Sigmoid colon (tissue), 6 donors: ENCODE measurements at regions not wholly inside any gene's neighbourhood (a gene's known extent, or its start where the extent isn't known, plus 50 kb on each side); places are given as distances from the start of the nearest gene placed in this dataset.

Source experiments
- DNase-seq: peaks from one replicate; pipeline ENCODE4 v3.0.0-alpha.2; 2019
- H3K27ac ChIP-seq, 4 donors: fragments of 200-600 bp; sonication (generic); one replicate each; pipeline ENCODE4 v1.5.1; 2016 to 2019; ENCODE audit warnings: mild to moderate bottlenecking in 1 of 4
- H3K27me3 ChIP-seq, 3 donors: fragments of 200-600 bp; sonication (generic); one replicate each; pipeline ENCODE4 v1.5.1; 2019; ENCODE audit warnings: mild to moderate bottlenecking in 1 of 3
- H3K36me3 ChIP-seq, 4 donors: fragments of 200-600 bp; sonication (generic); one replicate each; pipeline ENCODE4 v1.5.1; 2016 to 2019
- H3K4me1 ChIP-seq, 4 donors: fragments of 200-600 bp; sonication (generic); one replicate each; pipeline ENCODE4 v1.5.1; 2017 to 2019
- H3K4me3 ChIP-seq, 4 donors: fragments of 200-600 bp; sonication (generic); one replicate each; pipeline ENCODE4 v1.5.1; 2017 to 2019; ENCODE audit warnings: mild to moderate bottlenecking in 2 of 4, moderate library complexity in 1 of 4
- H3K9me3 ChIP-seq, 4 donors: fragments of 200-600 bp in 3 of 4; sonication (generic) in 3 of 4; one replicate each; pipeline versions ENCODE4 v1.5.1 to v1.6.1; 2013 to 2019
- CTCF ChIP-seq, 4 experiments: fragments of 450-650 bp in 3 of 4; fragments of 200-600 bp in 1 of 4; IDR thresholded peaks; one replicate each; pipeline ENCODE4 v1.5.1; 2016 to 2019; ENCODE audit warnings: antibody characterized with exemption in 4 of 4, mild to moderate bottlenecking in 3 of 4, moderate library complexity in 2 of 4
- EP300 ChIP-seq, 4 donors: sonication (generic); formaldehyde crosslinking; IDR thresholded peaks; one replicate each; pipeline ENCODE4 v1.6.1; 2017; ENCODE audit warnings: antibody characterized with exemption in 4 of 4
- POLR2A ChIP-seq, 2 donors: fragments of 450-650 bp; IDR thresholded peaks; one replicate each; pipeline ENCODE4 v1.6.1; 2016; ENCODE audit warnings: antibody characterized with exemption in 2 of 2, mild to moderate bottlenecking in 2 of 2, moderate library complexity in 2 of 2
- POLR2AphosphoS5 ChIP-seq, 4 donors: sonication (generic); formaldehyde crosslinking; IDR thresholded peaks; one replicate each; pipeline ENCODE4 v1.6.1; 2017; ENCODE audit warnings: antibody characterized with exemption in 4 of 4
- WGBS, 2 donors: extraction: QIAGEN DNeasy Blood & Tissue Kit; methylation state at CpG; one replicate each; pipeline ENCODE4 v1.1.7; 2013; 5-methylcytosine and 5-hydroxymethylcytosine counted together
- intact Hi-C: fragments of 100-400 bp; cut with DNase I; formaldehyde crosslinking; loops from one replicate; pipeline ENCODE4 v1.15.1; 2023
- donor health status: healthy with polysubstance abuse.
- donor health status: healthy.

GRCh38 chr4:181147416-181147951, 1095.7 kb upstream of the TENM3 start:
- no peak for DNase-seq
- Histone ChIP-seq H3K4me1 (no peaks in the 10 kb centered on the region), H3K9me3 (no peaks in the 10 kb centered on the region), H3K36me3 (no peaks in the 10 kb centered on the region), H3K4me3 (no peak overlapping the region), H3K27me3 (peaks cover 0 to 7% (median 0%) of the 10 kb centered on the region in 3 donors), H3K27ac (no peak overlapping the region)
- 90% methylated on average over 13 of the region's 13 CpGs for WGBS, 2 donors
- intact Hi-C loops = loop anchor here (10.0 kb wide), 1 partner anchor 1777 kb away; no protein-coding TSS in a partner anchor
- TF ChIP-seq CTCF (IDR thresholded peaks at IDR 0.05) (no peak), POLR2AphosphoS5 (IDR thresholded peaks at IDR 0.05) (no peak), POLR2A (IDR thresholded peaks at IDR 0.05) (no peak)

GRCh38 chr4:181148470-181148869, 1094.7 kb upstream of the TENM3 start:
- Histone ChIP-seq H3K27me3 (no peaks in the 10 kb centered on the region), H3K27ac (no peak overlapping the region), H3K9me3 (no peaks in the 10 kb centered on the region), H3K4me1 (no peaks in the 10 kb centered on the region), H3K4me3 (no peak overlapping the region), H3K36me3 (no peaks in the 10 kb centered on the region)
- no peak for DNase-seq
- WGBS, 2 donors = 65 to 71% methylated on average over 5 of the region's 5 CpGs
- TF ChIP-seq EP300 (IDR thresholded peaks at IDR 0.05) (no peak), CTCF (IDR thresholded peaks at IDR 0.05) (no peak), POLR2AphosphoS5 (IDR thresholded peaks at IDR 0.05) (no peak), POLR2A (IDR thresholded peaks at IDR 0.05) (no peak)
- intact Hi-C loops = loop anchor here (10.0 kb wide), 1 partner anchor 1776 kb away; no protein-coding TSS in a partner anchor

DNA sequence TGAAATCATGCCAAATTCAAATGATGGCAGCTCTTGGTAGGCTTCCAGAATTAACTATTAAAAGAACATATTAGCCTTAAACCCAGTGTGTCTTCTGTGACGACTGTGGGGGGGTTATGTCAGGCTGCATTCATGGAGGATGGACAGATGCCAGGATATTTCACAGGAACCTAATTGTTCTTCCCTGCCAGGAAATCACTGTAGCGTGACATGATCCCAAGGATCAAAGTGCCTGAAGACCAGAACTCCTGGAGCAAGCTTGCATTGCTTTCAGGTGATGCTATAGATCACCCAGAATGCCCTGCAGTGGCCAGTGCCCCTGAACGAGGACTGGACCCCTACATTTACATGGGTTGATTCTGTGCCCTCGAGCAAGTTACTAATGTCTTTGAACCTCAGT, 1093.0 kb upstream of the TENM3 start:
- intact Hi-C loops = no loop called here
- H3K36me3 ChIP-seq = no peaks in the 10 kb centered on the region
- no peak overlapping the region for H3K4me3 ChIP-seq
- 34 to 60% methylated on average over 4 of the region's 4 CpGs for WGBS, 2 donors
- H3K27ac ChIP-seq = no peak overlapping the region
- H3K9me3 ChIP-seq = no peaks in the 10 kb centered on the region
- DNase-seq = no peak
- H3K4me1 ChIP-seq = no peaks in the 10 kb centered on the region
- H3K27me3 ChIP-seq = no peaks in the 10 kb centered on the region
- no peak for TF ChIP-seq POLR2AphosphoS5 (IDR thresholded peaks at IDR 0.05)

GRCh38 chr4:181151856-181152255, 1091.3 kb upstream of the TENM3 start:
- Histone ChIP-seq H3K27ac (no peak overlapping the region), H3K9me3 (no peaks in the 10 kb centered on the region), H3K4me1 (no peaks in the 10 kb centered on the region), H3K27me3 (no peaks in the 10 kb centered on the region), H3K4me3 (no peak overlapping the region), H3K36me3 (no peaks in the 10 kb centered on the region)
- 80 to 87% methylated on average over 7 of the region's 7 CpGs for WGBS, 2 donors
- no peak for TF ChIP-seq CTCF (IDR thresholded peaks at IDR 0.05)
- no peak for TF ChIP-seq POLR2AphosphoS5 (IDR thresholded peaks at IDR 0.05)
- TF ChIP-seq POLR2A (IDR thresholded peaks at IDR 0.05) = no peak
- TF ChIP-seq EP300 (IDR thresholded peaks at IDR 0.05) = no peak
- no peak for DNase-seq
- intact Hi-C loops = no loop called here

DNA sequence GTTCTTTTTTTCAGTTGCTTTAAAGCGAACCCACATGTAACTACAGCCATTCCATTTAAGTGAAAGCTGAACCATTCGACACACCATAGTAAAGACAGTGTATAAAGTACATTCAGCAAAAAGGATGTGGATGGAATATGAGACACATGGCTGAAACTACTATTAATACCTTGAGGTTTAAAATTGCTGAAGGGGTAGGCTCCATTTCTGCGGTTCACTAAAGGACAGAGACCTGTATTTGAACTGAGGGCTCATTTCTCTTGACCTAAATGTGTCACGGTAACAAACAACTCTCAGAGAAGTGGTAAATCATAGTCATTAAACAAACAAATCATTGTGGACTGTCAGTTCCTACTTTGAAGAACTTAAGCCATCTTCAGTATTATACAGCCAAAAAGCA, 1085.6 kb upstream of the TENM3 start:
- H3K36me3 ChIP-seq = no peaks in the 10 kb centered on the region
- H3K27ac ChIP-seq = no peak overlapping the region
- TF ChIP-seq CTCF (IDR thresholded peaks at IDR 0.05) = no peak
- no peak for TF ChIP-seq POLR2AphosphoS5 (IDR thresholded peaks at IDR 0.05)
- no peak for TF ChIP-seq POLR2A (IDR thresholded peaks at IDR 0.05)
- TF ChIP-seq EP300 (IDR thresholded peaks at IDR 0.05) = no peak
- no peak for DNase-seq
- no peaks in the 10 kb centered on the region for H3K9me3 ChIP-seq
- intact Hi-C loops = no loop called here
- no peak overlapping the region for H3K4me3 ChIP-seq
- no peaks in the 10 kb centered on the region for H3K27me3 ChIP-seq
- 52 to 56% methylated on average over 4 of the region's 4 CpGs for WGBS, 2 donors
- no peaks in the 10 kb centered on the region for H3K4me1 ChIP-seq
